ENCODE measurements at regions not wholly inside any gene's neighbourhood (a gene's known extent, or its start where the extent isn't known, plus 50 kb on each side); places are given as distances from the start of the nearest gene placed in this dataset.

DNA sequence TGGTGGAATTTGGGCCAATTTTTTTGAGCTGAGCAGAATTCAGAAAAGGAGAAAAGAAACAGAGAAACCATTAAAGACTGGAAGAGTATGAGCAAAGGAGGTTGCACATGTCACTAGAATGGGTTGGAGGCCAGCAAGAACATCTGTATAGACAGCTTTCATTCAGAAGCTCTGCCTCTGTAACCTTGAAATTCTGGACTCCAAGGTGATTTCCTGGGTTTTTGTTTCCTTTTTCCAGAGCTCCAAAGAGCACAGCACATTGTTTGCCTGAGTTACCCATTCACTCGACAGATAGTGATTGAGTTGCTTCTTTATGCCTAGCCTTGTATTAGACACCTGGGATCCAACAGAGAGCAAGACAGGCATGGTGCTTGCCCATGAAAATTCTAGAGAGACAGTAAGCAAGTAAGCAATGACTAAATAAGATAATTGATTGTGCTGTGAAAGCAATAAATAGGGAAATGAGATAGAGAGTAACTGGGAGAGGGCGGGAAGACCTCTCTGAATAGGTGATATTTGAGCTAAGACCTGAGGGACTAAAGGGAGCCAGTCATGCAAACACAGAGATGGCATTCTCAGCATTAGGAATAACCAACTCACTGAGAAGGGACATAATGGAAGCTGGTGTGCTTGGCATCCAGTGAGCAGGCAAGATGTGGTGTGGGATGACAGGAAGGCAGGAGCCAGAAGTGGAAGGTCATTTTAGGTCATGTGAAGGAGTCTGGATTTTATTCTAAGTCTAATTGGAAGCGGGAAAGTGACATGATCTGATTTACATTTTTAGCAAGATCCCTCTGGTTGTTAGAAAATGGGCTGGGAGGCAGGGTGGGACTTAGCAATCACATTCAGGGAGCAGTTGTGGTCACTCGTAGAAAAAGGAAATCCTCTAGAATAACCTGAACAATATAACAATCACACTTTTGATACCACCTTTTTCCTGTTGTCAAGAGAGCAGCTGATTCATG, 197.5 kb downstream of the HS3ST3A1 start:
- TF ChIP-seq EZH2 (IDR thresholded peaks at IDR 0.05; ENCODE audit: insufficient read depth, poor library complexity, severe bottlenecking) (no peak), EZH2phosphoT487 (IDR thresholded peaks at IDR 0.05; ENCODE audit: insufficient read depth, low read depth) (no peak)

Data from GM23248 (cell line).